Stimulated activated CD4-positive, alpha-beta T cell treated with anti-CD3 and anti-CD28 coated beads, Interleukin-1b, Interleukin-23, amount 100 ng/mL, for 4 hours (primary cell): ENCODE measurements at regions not wholly inside any gene's neighbourhood (a gene's known extent, or its start where the extent isn't known, plus 50 kb on each side); places are given as distances from the start of the nearest gene placed in this dataset.
"Not testable (repeated sequence)": the region's sequence is repeated elsewhere in the genome, so short reads cannot be mapped to it uniquely, and the experiment has no call there.

Source experiments
- DNase-seq, 2 donors: peaks; one replicate each; pipeline ENCODE4 v3.0.0-alpha.2; 2020; ENCODE audit warnings: low read depth in 2 of 2

GRCh38 chr4:171348090-171348489 lies 465.1 kb upstream of the GALNTL6 start:
- DNase-seq, result no peak

GRCh38 chr4:171342646-171343045 lies 470.6 kb upstream of the GALNTL6 start:
- DNase-seq, result no peak

DNA sequence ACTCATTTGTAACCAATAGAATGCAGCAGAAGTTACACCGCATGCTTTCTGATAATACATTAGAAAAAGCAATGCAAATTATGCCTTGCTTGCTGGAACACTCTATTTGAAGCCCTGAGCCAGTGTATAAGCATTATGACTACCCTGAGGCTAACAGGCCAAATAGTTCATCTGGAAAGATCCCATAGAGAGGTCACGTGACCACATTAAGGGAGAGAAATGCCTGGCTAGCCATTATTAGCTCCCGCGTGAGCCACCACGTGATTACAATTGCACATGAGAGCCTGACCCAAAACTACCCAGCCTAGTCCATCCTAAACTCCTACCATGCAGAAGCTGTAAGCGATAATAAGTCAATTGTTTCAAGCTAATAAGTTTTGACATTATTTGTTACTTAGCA lies 472.9 kb upstream of the GALNTL6 start:
- DNase-seq, result no peak

DNA sequence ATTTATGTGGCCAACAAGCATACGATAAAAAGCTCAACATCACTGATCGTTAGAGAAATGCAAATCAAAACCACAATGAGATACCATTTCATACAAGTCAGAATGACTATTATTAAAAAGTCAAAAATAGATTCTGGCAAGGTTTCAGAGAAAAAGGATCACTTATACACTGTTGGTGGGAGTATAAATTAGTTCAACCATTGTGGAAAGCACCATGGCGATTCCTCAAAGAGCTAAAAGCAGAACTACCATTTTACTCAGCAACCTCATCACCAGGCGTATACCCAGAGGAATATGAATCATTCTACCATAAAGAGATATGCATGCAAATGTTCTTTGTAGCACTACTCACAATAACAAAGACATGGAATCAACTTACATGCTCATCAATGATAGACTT lies 478.7 kb upstream of the GALNTL6 start:
- DNase-seq, result no peak

DNA sequence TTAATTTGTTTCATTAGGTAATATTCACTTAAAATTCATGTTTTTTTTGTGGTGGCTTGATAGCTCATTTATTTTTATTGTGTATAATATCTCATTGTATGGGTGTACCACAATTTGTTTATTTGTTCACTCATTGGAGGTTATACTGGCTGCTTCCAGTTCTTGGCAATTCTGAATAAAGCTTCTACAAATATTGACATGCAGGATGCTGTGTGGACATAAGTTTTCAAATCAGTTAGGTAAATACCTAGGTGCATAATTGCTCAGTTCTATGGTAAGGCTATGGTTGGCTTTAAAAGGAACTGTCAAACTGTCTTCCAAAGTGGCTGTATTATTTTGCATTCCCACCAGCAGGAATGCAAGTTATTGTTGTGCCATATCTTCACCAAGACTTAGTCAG lies 504.5 kb upstream of the GALNTL6 start:
- no peak for DNase-seq

DNA sequence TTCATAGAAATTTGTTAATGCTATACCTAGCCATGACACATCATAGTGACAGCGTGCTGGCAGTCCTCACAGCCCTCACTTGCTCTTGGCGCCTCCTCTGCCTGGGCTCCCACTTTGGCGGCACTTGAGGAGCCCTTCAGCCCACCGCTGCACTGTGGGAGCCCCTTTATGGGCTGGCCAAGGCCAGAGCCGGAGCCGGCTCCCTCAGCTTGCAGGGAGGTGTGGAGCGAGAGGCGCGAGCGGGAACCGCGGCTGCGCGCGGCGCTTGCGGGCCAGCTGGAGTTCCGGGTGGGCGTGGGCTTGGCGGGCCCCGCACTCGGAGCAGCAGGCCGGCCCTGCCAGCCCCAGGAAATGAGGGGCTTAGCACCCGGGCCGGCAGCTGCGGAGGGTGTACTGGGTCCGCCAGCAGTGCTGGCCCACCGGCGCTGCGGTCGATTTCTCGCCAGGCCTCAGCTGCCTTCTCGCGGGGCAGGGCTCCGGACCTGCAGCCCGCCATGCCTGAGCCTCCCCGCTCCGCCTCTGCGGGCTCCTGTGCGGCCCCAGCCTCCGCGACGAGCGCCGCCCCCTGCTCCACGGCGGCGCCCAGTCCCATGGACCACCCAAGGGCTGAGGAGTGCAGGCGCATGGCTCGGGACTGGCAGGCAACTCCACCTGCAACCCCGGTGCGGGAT lies 515.0 kb upstream of the GALNTL6 start:
- DNase-seq, result not testable (repeated sequence)

- no peak for DNase-seq
These were observed 524.3 kb upstream of the GALNTL6 start for GRCh38 chr4:171288816-171289432.

- no peak for DNase-seq
These were observed 531.8 kb upstream of the GALNTL6 start for GRCh38 chr4:171281359-171281758.

- no peak for DNase-seq
These were observed 534.1 kb upstream of the GALNTL6 start for GRCh38 chr4:171279131-171279530.

GRCh38 chr4:171266671-171267070 lies 546.5 kb upstream of the GALNTL6 start:
- DNase-seq, result no peak

DNA sequence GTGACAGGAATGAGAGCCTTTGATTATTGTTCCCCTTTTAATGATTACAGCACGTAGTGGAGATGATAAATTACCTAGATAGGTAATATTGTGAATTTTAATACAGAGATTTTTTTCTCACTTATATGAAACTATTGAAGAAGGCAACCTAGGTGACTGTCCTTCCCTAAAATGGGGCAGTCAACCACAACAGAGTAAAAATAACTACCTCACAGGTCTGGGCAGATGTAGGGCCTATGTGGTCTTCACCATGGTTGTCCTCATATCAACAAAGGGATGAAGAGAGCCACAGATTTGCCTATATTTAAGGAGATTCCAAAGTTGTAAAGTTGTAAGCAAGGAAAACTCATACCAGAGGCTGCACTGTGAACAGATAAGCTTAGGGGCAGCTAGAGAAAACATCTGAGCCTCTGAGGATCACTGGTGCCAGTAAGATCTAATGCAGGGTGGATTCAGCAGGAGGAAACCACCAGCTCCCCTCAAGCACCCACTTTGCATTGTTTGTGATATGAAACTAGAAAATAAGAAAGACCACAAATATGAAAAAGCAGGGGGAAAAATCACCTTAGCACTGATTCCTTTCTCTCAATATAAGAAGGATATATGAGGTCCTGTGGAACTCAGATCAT lies 547.9 kb upstream of the GALNTL6 start:
- no peak for DNase-seq

- DNase-seq, result no peak
These were observed 557.0 kb upstream of the GALNTL6 start for GRCh38 chr4:171256223-171256622.

DNA sequence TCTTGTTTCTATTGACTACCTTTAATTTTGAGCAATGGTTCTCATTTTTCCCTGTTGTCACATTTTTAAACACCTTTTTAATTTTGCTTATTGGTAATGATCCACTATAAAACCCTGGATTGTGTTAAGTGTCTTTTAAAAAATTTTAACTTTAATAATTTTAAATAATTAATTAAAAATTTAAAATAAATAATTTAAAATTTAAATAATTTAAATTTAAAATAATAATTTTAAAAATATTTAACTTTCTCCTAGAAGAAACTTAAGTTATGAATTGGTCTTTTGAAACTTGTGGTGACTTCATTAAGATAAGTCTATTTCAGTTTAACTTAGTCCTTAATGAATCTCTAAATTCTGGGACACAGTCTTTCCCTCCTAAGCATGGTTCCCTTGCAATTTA lies 566.3 kb upstream of the GALNTL6 start:
- no peak for DNase-seq

- no peak for DNase-seq
These were observed 570.4 kb upstream of the GALNTL6 start for GRCh38 chr4:171242831-171243230.

- no peak for DNase-seq
These were observed 574.0 kb upstream of the GALNTL6 start for GRCh38 chr4:171239196-171239595.

DNA sequence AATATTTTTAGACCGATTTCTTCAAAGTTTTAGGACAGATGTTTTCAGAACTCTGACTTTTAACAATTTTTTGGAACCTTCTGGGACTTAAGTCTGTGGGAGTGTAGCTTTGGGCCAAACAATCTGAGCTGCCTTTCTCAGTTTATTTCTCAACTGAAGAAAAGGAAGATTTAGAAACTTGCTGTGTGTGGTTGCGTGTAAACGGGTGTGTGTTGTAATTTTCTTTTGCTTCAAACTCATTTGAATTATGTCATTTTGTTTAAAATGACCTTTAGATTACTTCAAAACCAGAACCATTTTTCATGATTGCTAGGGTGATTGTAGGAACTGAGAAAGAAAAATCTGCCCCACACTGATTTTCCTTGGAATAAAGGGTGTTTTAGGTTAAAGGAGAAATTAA lies 577.7 kb upstream of the GALNTL6 start:
- DNase-seq, result no peak

GRCh38 chr4:171229354-171229753 lies 583.9 kb upstream of the GALNTL6 start:
- not testable (repeated sequence) for DNase-seq

DNA sequence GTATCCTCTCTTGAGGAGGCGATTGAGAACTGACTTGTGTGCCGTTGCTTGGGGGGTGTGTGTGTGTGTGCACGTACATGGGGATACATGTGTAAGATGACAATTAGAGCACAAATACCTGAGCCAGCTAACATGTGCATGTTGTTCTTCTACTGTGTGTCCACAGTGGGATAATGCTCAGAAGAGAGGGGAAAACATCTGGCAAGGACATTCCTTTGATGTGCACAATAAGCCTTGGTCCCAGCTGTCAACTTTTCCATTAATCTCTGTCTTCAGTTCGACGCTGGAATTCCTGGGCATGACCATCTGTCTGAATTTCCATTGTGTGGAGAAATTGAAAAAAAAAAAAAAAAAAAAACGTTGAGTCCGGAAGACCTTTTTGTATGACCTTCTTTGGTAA lies 592.0 kb upstream of the GALNTL6 start:
- no peak for DNase-seq

- no peak for DNase-seq
These were observed 609.8 kb upstream of the GALNTL6 start for GRCh38 chr4:171203425-171203824.

- no peak for DNase-seq
These were observed 610.3 kb upstream of the GALNTL6 start for GRCh38 chr4:171202908-171203307.

GRCh38 chr4:171186700-171187099 lies 626.5 kb upstream of the GALNTL6 start:
- DNase-seq, result no peak

- DNase-seq, result no peak
These were observed 632.1 kb upstream of the GALNTL6 start for GRCh38 chr4:171181090-171181489.

DNA sequence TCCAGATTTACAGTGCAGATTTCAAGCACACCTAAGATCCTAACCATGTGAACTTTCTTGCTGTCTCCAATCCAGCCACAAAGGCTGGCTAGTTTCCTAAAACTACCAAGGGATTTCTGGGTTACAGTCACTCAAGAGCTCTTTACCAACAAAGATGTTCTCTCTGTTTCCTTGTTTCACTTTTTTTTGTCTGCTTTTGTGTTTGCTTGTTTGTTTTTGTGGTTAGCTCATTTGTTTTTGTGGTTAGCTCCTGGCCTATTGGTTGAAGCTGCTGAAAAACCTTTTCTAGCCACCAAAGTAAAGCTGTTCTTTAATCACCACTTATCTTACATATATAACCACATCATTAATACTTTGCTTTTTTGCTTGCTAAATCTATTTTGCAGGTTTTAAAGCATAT lies 642.5 kb upstream of the GALNTL6 start:
- no peak for DNase-seq
